Immature natural killer cell (primary cell): ENCODE measurements at regions not wholly inside any gene's neighbourhood (a gene's known extent, or its start where the extent isn't known, plus 50 kb on each side); places are given as distances from the start of the nearest gene placed in this dataset.
"Not testable (repeated sequence)": the region's sequence is repeated elsewhere in the genome, so short reads cannot be mapped to it uniquely, and the experiment has no call there.

ENCODE experiments used
- DNase-seq, 3 donors: peaks; one replicate each; pipeline ENCODE4 v3.0.0; 2022; ENCODE audit warnings: mixed read lengths in 1 of 3
- H3K27ac Mint-ChIP-seq, 6 donors: one replicate each; pipeline ENCODE4 v1.8.0; 2020; ENCODE audit warnings: mixed read lengths in 6 of 6, mild to moderate bottlenecking in 5 of 6, inconsistent platforms in 4 of 6, moderate library complexity in 3 of 6
- H3K27me3 Mint-ChIP-seq, 3 donors: one replicate each; pipeline ENCODE4 v1.8.0; 2020 to 2021; ENCODE audit warnings: low read depth in 3 of 3, mild to moderate bottlenecking in 3 of 3, mixed read lengths in 3 of 3, moderate library complexity in 3 of 3, inconsistent platforms in 1 of 3
- H3K36me3 Mint-ChIP-seq, 3 donors: one replicate each; pipeline ENCODE4 v1.8.0; 2020; ENCODE audit warnings: mixed read lengths in 3 of 3, inconsistent platforms in 2 of 3, mild to moderate bottlenecking in 2 of 3
- H3K4me1 Mint-ChIP-seq, 2 donors: one replicate each; pipeline ENCODE4 v1.8.0; 2020; ENCODE audit warnings: inconsistent platforms in 2 of 2, mild to moderate bottlenecking in 2 of 2, mixed read lengths in 2 of 2, moderate library complexity in 1 of 2
- H3K4me3 Mint-ChIP-seq, 5 donors: one replicate each; pipeline ENCODE4 v1.8.0; 2020; ENCODE audit warnings: mild to moderate bottlenecking in 5 of 5, mixed read lengths in 5 of 5, inconsistent platforms in 3 of 5, moderate library complexity in 3 of 5
- H3K9me3 Mint-ChIP-seq, 6 donors: one replicate each; pipeline ENCODE4 v1.8.0; 2020; ENCODE audit warnings: mild to moderate bottlenecking in 6 of 6, mixed read lengths in 6 of 6, inconsistent platforms in 4 of 6, moderate library complexity in 3 of 6

- Mint-ChIP-seq H3K4me1 (no peaks in the 10 kb centered on the region), H3K9me3 (peaks cover 2 to 28% (median 10%) of the 10 kb centered on the region in 6 donors), H3K27ac (no peak overlapping the region), H3K4me3 (no peak overlapping the region), H3K36me3 (peaks cover 0 to 5% (median 0%) of the 10 kb centered on the region in 3 donors), H3K27me3 (no peaks in the 10 kb centered on the region)
- DNase-seq = no peak
These were observed 1126.5 kb downstream of the NSUN3 start for GRCh38 chr3:95189348-95189747.

GRCh38 chr3:95197661-95198060 lies 1134.8 kb downstream of the NSUN3 start:
- DNase-seq = no peak
- no peak overlapping the region for H3K27ac Mint-ChIP-seq
- peaks cover 0 to 1% (median 0%) of the 10 kb centered on the region in 3 donors for H3K27me3 Mint-ChIP-seq
- H3K4me1 Mint-ChIP-seq = no peaks in the 10 kb centered on the region
- H3K4me3 Mint-ChIP-seq = no peak overlapping the region
- peaks cover 5 to 39% (median 23%) of the 10 kb centered on the region in 6 donors for H3K9me3 Mint-ChIP-seq
- no peaks in the 10 kb centered on the region for H3K36me3 Mint-ChIP-seq

GRCh38 chr3:95200384-95200783 lies 1137.5 kb downstream of the NSUN3 start:
- no peaks in the 10 kb centered on the region for H3K4me1 Mint-ChIP-seq
- no peak overlapping the region for H3K27ac Mint-ChIP-seq
- H3K36me3 Mint-ChIP-seq = no peaks in the 10 kb centered on the region
- DNase-seq = no peak
- peaks cover 9 to 54% (median 42%) of the 10 kb centered on the region in 6 donors for H3K9me3 Mint-ChIP-seq
- no peak overlapping the region for H3K4me3 Mint-ChIP-seq
- peaks cover 0 to 5% (median 3%) of the 10 kb centered on the region in 3 donors for H3K27me3 Mint-ChIP-seq

- no peak for DNase-seq
- Mint-ChIP-seq H3K4me1 (no peaks in the 10 kb centered on the region), H3K9me3 (peaks cover 9 to 31% (median 20%) of the 10 kb centered on the region in 6 donors)
These were observed 1148.0 kb downstream of the NSUN3 start for GRCh38 chr3:95210878-95211277.

GRCh38 chr3:95212117-95212516 lies 1149.3 kb downstream of the NSUN3 start:
- DNase-seq = no peak
- H3K4me1 Mint-ChIP-seq = no peaks in the 10 kb centered on the region
- no peaks in the 10 kb centered on the region for H3K36me3 Mint-ChIP-seq
- H3K9me3 Mint-ChIP-seq = peaks cover 7 to 27% (median 22%) of the 10 kb centered on the region in 6 donors
- no peaks in the 10 kb centered on the region for H3K27me3 Mint-ChIP-seq
- no peak overlapping the region for H3K4me3 Mint-ChIP-seq
- H3K27ac Mint-ChIP-seq = no peak overlapping the region

More at GRCh38 chr3:95210878-95211277, 1148.0 kb downstream of the NSUN3 start:
- Mint-ChIP-seq H3K36me3 (no peaks in the 10 kb centered on the region), H3K27me3 (no peaks in the 10 kb centered on the region), H3K27ac (no peak overlapping the region), H3K4me3 (no peak overlapping the region)

- Mint-ChIP-seq H3K27me3 (no peaks in the 10 kb centered on the region), H3K9me3 (peaks cover 12 to 40% (median 26%) of the 10 kb centered on the region in 6 donors), H3K27ac (no peak overlapping the region), H3K4me1 (no peaks in the 10 kb centered on the region), H3K4me3 (no peak overlapping the region), H3K36me3 (no peaks in the 10 kb centered on the region)
- no peak for DNase-seq
These were observed 1152.6 kb downstream of the NSUN3 start for GRCh38 chr3:95215437-95215957.

- DNase-seq = no peak
- H3K27me3 Mint-ChIP-seq = no peaks in the 10 kb centered on the region
- no peak overlapping the region for H3K27ac Mint-ChIP-seq
- H3K4me3 Mint-ChIP-seq = no peak overlapping the region
- no peaks in the 10 kb centered on the region for H3K36me3 Mint-ChIP-seq
- H3K9me3 Mint-ChIP-seq = peaks cover 18 to 40% (median 27%) of the 10 kb centered on the region in 6 donors
- H3K4me1 Mint-ChIP-seq = no peaks in the 10 kb centered on the region
These were observed 1154.8 kb downstream of the NSUN3 start for GRCh38 chr3:95217661-95218060.

GRCh38 chr3:95218484-95218883 lies 1155.6 kb downstream of the NSUN3 start:
- no peaks in the 10 kb centered on the region for H3K4me1 Mint-ChIP-seq
- H3K27me3 Mint-ChIP-seq = no peaks in the 10 kb centered on the region
- no peaks in the 10 kb centered on the region for H3K36me3 Mint-ChIP-seq
- H3K27ac Mint-ChIP-seq = no peak overlapping the region
- no peak for DNase-seq
- H3K9me3 Mint-ChIP-seq = peaks cover 18 to 37% (median 28%) of the 10 kb centered on the region in 6 donors
- no peak overlapping the region for H3K4me3 Mint-ChIP-seq

- Mint-ChIP-seq H3K9me3 (peaks cover 19 to 68% (median 52%) of the 10 kb centered on the region in 6 donors), H3K36me3 (no peaks in the 10 kb centered on the region), H3K27ac (no peak overlapping the region), H3K4me1 (no peaks in the 10 kb centered on the region), H3K27me3 (peaks cover 0 to 1% (median 0%) of the 10 kb centered on the region in 3 donors), H3K4me3 (no peak overlapping the region)
- DNase-seq = no peak
These were observed 1163.6 kb downstream of the NSUN3 start for GRCh38 chr3:95226437-95226836.

- Mint-ChIP-seq H3K4me1 (no peaks in the 10 kb centered on the region), H3K27ac (no peak overlapping the region), H3K4me3 (no peak overlapping the region), H3K36me3 (no peaks in the 10 kb centered on the region), H3K27me3 (peaks cover 0 to 1% (median 0%) of the 10 kb centered on the region in 3 donors), H3K9me3 (peaks cover 13 to 65% (median 46%) of the 10 kb centered on the region in 6 donors)
- DNase-seq = no peak
These were observed 1164.2 kb downstream of the NSUN3 start for GRCh38 chr3:95227092-95227491.

- Mint-ChIP-seq H3K27me3 (peaks cover 0 to 1% (median 0%) of the 10 kb centered on the region in 3 donors), H3K9me3 (peaks cover 9 to 69% (median 47%) of the 10 kb centered on the region in 6 donors), H3K4me1 (no peaks in the 10 kb centered on the region), H3K36me3 (no peaks in the 10 kb centered on the region), H3K27ac (no peak overlapping the region), H3K4me3 (no peak overlapping the region)
- DNase-seq = no peak
These were observed 1165.6 kb downstream of the NSUN3 start for GRCh38 chr3:95228416-95228815.

GRCh38 chr3:95235916-95236315 lies 1173.1 kb downstream of the NSUN3 start:
- no peaks in the 10 kb centered on the region for H3K36me3 Mint-ChIP-seq
- H3K27me3 Mint-ChIP-seq = peaks cover 0 to 2% (median 0%) of the 10 kb centered on the region in 3 donors
- peaks cover 12 to 55% (median 20%) of the 10 kb centered on the region in 6 donors for H3K9me3 Mint-ChIP-seq
- H3K27ac Mint-ChIP-seq = no peak overlapping the region
- no peaks in the 10 kb centered on the region for H3K4me1 Mint-ChIP-seq
- no peak overlapping the region for H3K4me3 Mint-ChIP-seq
- DNase-seq = no peak

- no peak overlapping the region for H3K4me3 Mint-ChIP-seq
- H3K27me3 Mint-ChIP-seq = peaks cover 0 to 2% (median 0%) of the 10 kb centered on the region in 3 donors
- H3K9me3 Mint-ChIP-seq = peaks cover 13 to 53% (median 25%) of the 10 kb centered on the region in 6 donors
- no peak overlapping the region for H3K27ac Mint-ChIP-seq
- no peak for DNase-seq
- H3K36me3 Mint-ChIP-seq = no peaks in the 10 kb centered on the region
- no peaks in the 10 kb centered on the region for H3K4me1 Mint-ChIP-seq
These were observed 1174.9 kb downstream of the NSUN3 start for GRCh38 chr3:95237783-95238182.

- Mint-ChIP-seq H3K36me3 (no peaks in the 10 kb centered on the region), H3K4me1 (no peaks in the 10 kb centered on the region), H3K4me3 (no peak overlapping the region), H3K27ac (no peak overlapping the region), H3K27me3 (peaks cover 0 to 2% (median 0%) of the 10 kb centered on the region in 3 donors), H3K9me3 (peaks cover 16 to 47% (median 24%) of the 10 kb centered on the region in 6 donors)
- no peak for DNase-seq
These were observed 1177.5 kb downstream of the NSUN3 start for GRCh38 chr3:95240395-95240794.

- H3K4me1 Mint-ChIP-seq, H3K4me3 Mint-ChIP-seq, DNase-seq, H3K27ac Mint-ChIP-seq, H3K36me3 Mint-ChIP-seq, H3K27me3 Mint-ChIP-seq: not testable (repeated sequence)
- peaks cover 16 to 46% (median 26%) of the 10 kb centered on the region in 6 donors for H3K9me3 Mint-ChIP-seq
These were observed 1178.4 kb downstream of the NSUN3 start for GRCh38 chr3:95241256-95241655.
